Liver (tissue), 8 donors: ENCODE measurements at regions not wholly inside any gene's neighbourhood (a gene's known extent, or its start where the extent isn't known, plus 50 kb on each side); places are given as distances from the start of the nearest gene placed in this dataset.

Experiments
- DNase-seq: peaks from one replicate; pipeline ENCODE4 v3.0.0-alpha.2; 2017; ENCODE audit warnings: low spot score
- H3K27ac ChIP-seq, 2 donors: one replicate each; pipeline ENCODE4 v1.7.0; 2013; ENCODE audit warnings: inconsistent platforms in 2 of 2, low read length in 2 of 2, control low read depth in 1 of 2, low read depth in 1 of 2, mild to moderate bottlenecking in 1 of 2
- H3K27me3 ChIP-seq, 4 donors: one replicate each; pipeline versions ENCODE4 v1.6.1 to v1.7.0; 2013; ENCODE audit warnings: low read length in 3 of 4, inconsistent platforms in 1 of 4, mild to moderate bottlenecking in 1 of 4, moderate library complexity in 1 of 4; ENCODE audit not compliant: control insufficient read depth in 4 of 4, insufficient read depth in 4 of 4
- H3K36me3 ChIP-seq, 4 donors: one replicate each; pipeline versions ENCODE4 v1.6.1 to v1.7.0; 2013; ENCODE audit warnings: low read length in 3 of 4, mild to moderate bottlenecking in 3 of 4, low read depth in 1 of 4, moderate library complexity in 1 of 4; ENCODE audit not compliant: control insufficient read depth in 4 of 4, insufficient read depth in 3 of 4
- H3K4me1 ChIP-seq, 4 donors: one replicate each; pipeline versions ENCODE4 v1.6.1 to v1.7.0; 2013; ENCODE audit warnings: low read length in 3 of 4, mild to moderate bottlenecking in 3 of 4, moderate library complexity in 1 of 4; ENCODE audit not compliant: control insufficient read depth in 4 of 4, insufficient read depth in 4 of 4
- H3K4me3 ChIP-seq, 3 donors: one replicate each; pipeline versions ENCODE4 v1.6.1 to v1.7.0; 2013; ENCODE audit warnings: low read length in 3 of 3, control low read depth in 1 of 3, low read depth in 1 of 3, mild to moderate bottlenecking in 1 of 3
- H3K9ac ChIP-seq, 2 donors: one replicate each; pipeline ENCODE4 v1.7.0; 2013; ENCODE audit warnings: low read length in 2 of 2, mild to moderate bottlenecking in 2 of 2, moderate library complexity in 2 of 2, control low read depth in 1 of 2, low read depth in 1 of 2
- H3K9me3 ChIP-seq, 4 donors: one replicate each; pipeline versions ENCODE4 v1.6.1 to v1.7.0; 2013; ENCODE audit warnings: low read length in 3 of 4; ENCODE audit not compliant: control insufficient read depth in 4 of 4
- EGR1 ChIP-seq, 2 donors: IDR thresholded peaks; 2 replicates each; pipeline ENCODE4 v1.6.1; 2016 to 2018; ENCODE audit warnings: antibody characterized with exemption in 2 of 2, low read depth in 2 of 2
- FOXA1 ChIP-seq: IDR thresholded peaks from 2 replicates; pipeline ENCODE4 v1.6.1; 2016; ENCODE audit warnings: antibody characterized with exemption
- FOXA2 ChIP-seq: IDR thresholded peaks from 2 replicates; pipeline ENCODE4 v1.6.1; 2016; ENCODE audit warnings: antibody characterized with exemption
- GABPA ChIP-seq, 2 donors: IDR thresholded peaks in 1 of 2; conservative IDR thresholded peaks in 1 of 2; 2 replicates each; pipeline ENCODE4 v1.6.1; 2016; ENCODE audit warnings: antibody characterized with exemption in 2 of 2, mild to moderate bottlenecking in 1 of 2, moderate library complexity in 1 of 2
- HNF4G ChIP-seq: IDR thresholded peaks from 2 replicates; pipeline ENCODE4 v1.6.1; 2016; ENCODE audit warnings: antibody characterized with exemption
- NR2F2 ChIP-seq: IDR thresholded peaks from 2 replicates; pipeline ENCODE4 v1.6.1; 2016; ENCODE audit warnings: antibody characterized with exemption
- RAD21 ChIP-seq, 2 donors: IDR thresholded peaks; 2 replicates each; pipeline ENCODE4 v1.6.1; 2016; ENCODE audit warnings: antibody characterized with exemption in 2 of 2, mild to moderate bottlenecking in 2 of 2
- TAF1 ChIP-seq: conservative IDR thresholded peaks from 2 replicates; pipeline ENCODE4 v1.6.1; 2016; ENCODE audit warnings: antibody characterized with exemption, mild to moderate bottlenecking
- YY1 ChIP-seq: IDR thresholded peaks from 2 replicates; pipeline ENCODE4 v1.6.1; 2016; ENCODE audit warnings: antibody characterized with exemption, mild to moderate bottlenecking
- WGBS: extraction: QIAGEN DNeasy Blood & Tissue Kit; methylation state at CpG from one replicate; pipeline ENCODE4 v1.1.7; 2013; 5-methylcytosine and 5-hydroxymethylcytosine counted together
- TF ChIP-seq, protein P1 (sequence below): IDR thresholded peaks from 2 replicates; pipeline ENCODE4 v1.6.1; 2016; ENCODE audit warnings: antibody characterized with exemption
- TF ChIP-seq, protein P2 (sequence below): fragments of 150-350 bp; IDR thresholded peaks from 2 replicates; pipeline ENCODE4 v1.5.1; 2017; ENCODE audit warnings: improper control_type of control experiment, low read depth, low read length; ENCODE audit not compliant: missing input control
- TF ChIP-seq, protein P3 (sequence below): IDR thresholded peaks from 2 replicates; pipeline ENCODE4 v1.6.1; 2016; ENCODE audit warnings: antibody characterized with exemption
- TF ChIP-seq, protein P4 (sequence below): IDR thresholded peaks from 2 replicates; pipeline ENCODE4 v1.6.1; 2016; ENCODE audit warnings: antibody characterized with exemption
- donor health status: healthy.
- donor health status: healthy.
- donor health status: healthy.
- donor health status: healthy.
- donor health status: healthy.

DNA sequence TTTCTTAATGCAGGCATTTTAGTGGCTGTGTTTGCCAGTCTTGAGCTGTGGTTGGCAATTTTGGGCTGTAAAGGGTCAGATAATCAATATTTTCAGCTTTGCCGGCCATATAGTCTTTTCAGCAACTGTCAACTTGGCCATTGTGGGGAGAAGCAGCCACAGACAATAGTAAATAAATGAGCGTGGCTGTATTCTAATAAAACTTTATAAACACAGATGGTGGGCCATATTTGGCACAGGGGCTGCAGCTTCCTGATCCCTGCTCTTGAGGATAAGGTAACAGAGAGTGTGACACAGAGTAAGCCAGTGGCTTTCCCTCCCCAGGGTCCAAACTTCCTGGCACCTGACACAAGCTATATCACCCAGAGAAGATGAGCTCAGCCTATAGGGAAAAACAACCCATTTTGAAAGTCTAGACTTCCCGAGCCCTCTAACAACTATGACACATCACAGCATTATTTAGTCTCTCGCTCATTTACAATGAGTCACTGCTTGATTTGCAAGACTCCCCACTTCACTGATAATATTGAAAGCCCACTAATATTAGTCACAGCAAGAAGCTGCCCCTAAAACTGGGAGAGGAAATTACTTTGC is 163.1 kb upstream of the TMPO start:
- no peaks in the 10 kb centered on the region for H3K27me3 ChIP-seq
- TF ChIP-seq, protein P1, sequence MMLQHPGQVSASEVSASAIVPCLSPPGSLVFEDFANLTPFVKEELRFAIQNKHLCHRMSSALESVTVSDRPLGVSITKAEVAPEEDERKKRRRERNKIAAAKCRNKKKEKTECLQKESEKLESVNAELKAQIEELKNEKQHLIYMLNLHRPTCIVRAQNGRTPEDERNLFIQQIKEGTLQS, result no peak
- no peak overlapping the region for H3K9ac ChIP-seq
- no peaks in the 10 kb centered on the region for H3K4me1 ChIP-seq
- H3K36me3 ChIP-seq, result no peaks in the 10 kb centered on the region
- no peak overlapping the region for H3K4me3 ChIP-seq
- no peak for DNase-seq
- H3K9me3 ChIP-seq, result no peaks in the 10 kb centered on the region
- H3K27ac ChIP-seq, result no peak overlapping the region
- 65% methylated on average over 4 of the region's 4 CpGs for WGBS

DNA sequence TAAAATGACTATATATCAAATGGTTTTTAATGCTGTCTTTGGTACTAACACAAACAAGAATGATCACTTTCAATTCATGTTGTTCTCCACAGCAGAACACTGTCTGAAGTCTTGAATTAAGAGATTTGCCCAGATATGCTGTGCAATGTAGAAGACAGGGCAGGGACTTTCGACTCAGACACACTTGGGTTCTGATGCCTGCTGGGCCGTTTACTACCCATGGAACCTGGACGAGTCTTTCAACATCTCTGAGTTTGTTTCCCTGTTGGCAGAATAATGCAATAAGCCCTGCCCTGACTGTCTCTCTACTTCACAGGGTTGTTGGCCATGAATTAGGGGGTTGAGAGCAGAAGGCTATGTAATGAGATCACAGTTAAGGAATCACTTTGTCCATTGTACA is 162.6 kb upstream of the TMPO start:
- H3K27ac ChIP-seq, result no peak overlapping the region
- H3K27me3 ChIP-seq, result no peaks in the 10 kb centered on the region
- H3K9ac ChIP-seq, result no peak overlapping the region
- no peaks in the 10 kb centered on the region for H3K36me3 ChIP-seq
- DNase-seq, result no peak
- no peak for TF ChIP-seq FOXA2
- no peaks in the 10 kb centered on the region for H3K4me1 ChIP-seq
- no peak overlapping the region for H3K4me3 ChIP-seq
- H3K9me3 ChIP-seq, result no peaks in the 10 kb centered on the region
- 63% methylated on average over 3 of the region's 3 CpGs for WGBS

DNA sequence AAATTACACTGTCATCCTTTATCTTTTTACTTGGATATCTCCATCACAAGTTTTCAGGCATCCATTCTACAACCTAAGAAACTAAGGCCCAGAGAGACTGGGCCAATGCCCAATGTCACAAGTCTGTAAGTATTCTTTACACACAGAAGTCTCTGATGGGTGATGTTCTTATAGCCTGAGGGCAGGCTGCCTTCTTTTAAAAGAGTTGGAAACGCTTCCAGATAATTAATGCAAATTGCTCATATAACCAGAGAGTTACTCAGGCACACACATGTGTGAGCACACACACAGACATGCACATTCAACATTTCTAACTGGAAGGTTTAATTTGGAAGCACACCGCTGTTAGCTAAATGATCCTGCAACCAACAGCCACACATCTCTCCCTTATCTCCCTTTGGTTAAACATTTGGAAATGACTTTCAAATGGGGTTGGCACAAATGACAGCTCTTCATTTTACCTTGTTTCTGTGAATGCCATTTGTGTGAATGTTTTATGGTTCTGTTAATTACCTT is 160.8 kb upstream of the TMPO start:
- H3K27ac ChIP-seq, result no peak overlapping the region
- 49% methylated on average over 2 of the region's 2 CpGs for WGBS
- H3K4me1 ChIP-seq, result no peaks in the 10 kb centered on the region
- no peak for TF ChIP-seq HNF4G
- no peak for TF ChIP-seq FOXA1
- no peak for DNase-seq
- H3K9ac ChIP-seq, result no peak overlapping the region
- H3K36me3 ChIP-seq, result no peaks in the 10 kb centered on the region
- no peaks in the 10 kb centered on the region for H3K27me3 ChIP-seq
- no peak overlapping the region for H3K4me3 ChIP-seq
- H3K9me3 ChIP-seq, result no peaks in the 10 kb centered on the region

DNA sequence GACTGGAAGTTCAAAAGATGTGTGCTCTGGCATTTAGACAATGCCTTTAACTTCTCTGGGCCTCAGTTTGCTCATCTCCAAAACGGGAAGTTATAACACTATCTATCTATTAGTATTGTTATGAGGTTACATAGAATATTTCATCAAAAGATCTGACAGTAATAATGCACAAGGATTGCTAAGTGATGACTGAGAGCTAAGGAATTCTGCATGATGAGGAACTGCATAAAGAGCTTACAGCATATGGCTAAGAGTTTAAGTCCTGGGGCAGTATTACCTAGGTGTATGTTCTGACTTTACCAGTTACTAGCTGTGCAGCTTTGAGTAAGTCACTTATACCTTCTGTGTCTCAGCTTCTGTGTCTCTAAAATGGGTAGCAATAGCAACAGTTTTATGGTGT is 160.1 kb upstream of the TMPO start:
- H3K27me3 ChIP-seq, result no peaks in the 10 kb centered on the region
- TF ChIP-seq, protein P1, result no peak
- no peak for TF ChIP-seq FOXA2
- no peak for TF ChIP-seq NR2F2
- TF ChIP-seq, protein P2, sequence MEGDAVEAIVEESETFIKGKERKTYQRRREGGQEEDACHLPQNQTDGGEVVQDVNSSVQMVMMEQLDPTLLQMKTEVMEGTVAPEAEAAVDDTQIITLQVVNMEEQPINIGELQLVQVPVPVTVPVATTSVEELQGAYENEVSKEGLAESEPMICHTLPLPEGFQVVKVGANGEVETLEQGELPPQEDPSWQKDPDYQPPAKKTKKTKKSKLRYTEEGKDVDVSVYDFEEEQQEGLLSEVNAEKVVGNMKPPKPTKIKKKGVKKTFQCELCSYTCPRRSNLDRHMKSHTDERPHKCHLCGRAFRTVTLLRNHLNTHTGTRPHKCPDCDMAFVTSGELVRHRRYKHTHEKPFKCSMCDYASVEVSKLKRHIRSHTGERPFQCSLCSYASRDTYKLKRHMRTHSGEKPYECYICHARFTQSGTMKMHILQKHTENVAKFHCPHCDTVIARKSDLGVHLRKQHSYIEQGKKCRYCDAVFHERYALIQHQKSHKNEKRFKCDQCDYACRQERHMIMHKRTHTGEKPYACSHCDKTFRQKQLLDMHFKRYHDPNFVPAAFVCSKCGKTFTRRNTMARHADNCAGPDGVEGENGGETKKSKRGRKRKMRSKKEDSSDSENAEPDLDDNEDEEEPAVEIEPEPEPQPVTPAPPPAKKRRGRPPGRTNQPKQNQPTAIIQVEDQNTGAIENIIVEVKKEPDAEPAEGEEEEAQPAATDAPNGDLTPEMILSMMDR, result no peak
- TF ChIP-seq, protein P3, sequence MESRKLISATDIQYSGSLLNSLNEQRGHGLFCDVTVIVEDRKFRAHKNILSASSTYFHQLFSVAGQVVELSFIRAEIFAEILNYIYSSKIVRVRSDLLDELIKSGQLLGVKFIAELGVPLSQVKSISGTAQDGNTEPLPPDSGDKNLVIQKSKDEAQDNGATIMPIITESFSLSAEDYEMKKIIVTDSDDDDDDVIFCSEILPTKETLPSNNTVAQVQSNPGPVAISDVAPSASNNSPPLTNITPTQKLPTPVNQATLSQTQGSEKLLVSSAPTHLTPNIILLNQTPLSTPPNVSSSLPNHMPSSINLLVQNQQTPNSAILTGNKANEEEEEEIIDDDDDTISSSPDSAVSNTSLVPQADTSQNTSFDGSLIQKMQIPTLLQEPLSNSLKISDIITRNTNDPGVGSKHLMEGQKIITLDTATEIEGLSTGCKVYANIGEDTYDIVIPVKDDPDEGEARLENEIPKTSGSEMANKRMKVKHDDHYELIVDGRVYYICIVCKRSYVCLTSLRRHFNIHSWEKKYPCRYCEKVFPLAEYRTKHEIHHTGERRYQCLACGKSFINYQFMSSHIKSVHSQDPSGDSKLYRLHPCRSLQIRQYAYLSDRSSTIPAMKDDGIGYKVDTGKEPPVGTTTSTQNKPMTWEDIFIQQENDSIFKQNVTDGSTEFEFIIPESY, result no peak
- TF ChIP-seq, protein P4, sequence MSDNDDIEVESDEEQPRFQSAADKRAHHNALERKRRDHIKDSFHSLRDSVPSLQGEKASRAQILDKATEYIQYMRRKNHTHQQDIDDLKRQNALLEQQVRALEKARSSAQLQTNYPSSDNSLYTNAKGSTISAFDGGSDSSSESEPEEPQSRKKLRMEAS, result no peak
- TF ChIP-seq EGR1 (IDR thresholded peaks at IDR 0.05; ENCODE audit: low read depth in 2 of 2), result no peak
- TF ChIP-seq RAD21 (IDR thresholded peaks at IDR 0.05), result no peak
- no peak for TF ChIP-seq YY1
- no peak for TF ChIP-seq TAF1
- no peak for TF ChIP-seq GABPA (IDR thresholded peaks at IDR 0.05 in 1 of 2, conservative IDR thresholded peaks at IDR 0.05 in 1 of 2)
- no peak for TF ChIP-seq HNF4G
- H3K27ac ChIP-seq, result no peak overlapping the region
- H3K4me3 ChIP-seq, result no peak overlapping the region
- WGBS, result 47% methylated on average over 1 of the region's 1 CpG
- no peak for DNase-seq
- no peak overlapping the region for H3K9ac ChIP-seq
- H3K4me1 ChIP-seq, result no peaks in the 10 kb centered on the region
- H3K36me3 ChIP-seq, result no peaks in the 10 kb centered on the region
- no peaks in the 10 kb centered on the region for H3K9me3 ChIP-seq
